B cell (primary cell): ENCODE measurements at regions not wholly inside any gene's neighbourhood (a gene's known extent, or its start where the extent isn't known, plus 50 kb on each side); places are given as distances from the start of the nearest gene placed in this dataset.

ENCODE experiments used
- ATAC-seq: fragments of 200-7000 bp; cut with Tn5 transposase; one replicate; pipeline ENCODE4 v1.10.0; 2021; ENCODE audit warnings: low read depth, mild to moderate bottlenecking, moderate number of reproducible peaks, moderate library complexity
- CTCF ChIA-PET: fragments of 350-600 bp; sonication (Branson Sonifier 250); formaldehyde crosslinking; loops from one replicate; lab custom pipeline; 2021; ENCODE audit warnings: antibody characterized with exemption, inconsistent platforms; lab: Charles Lee
- POLR2A ChIA-PET: fragments of 350-600 bp; sonication (Branson Sonifier 250); formaldehyde crosslinking; loops from one replicate; lab custom pipeline; 2021; ENCODE audit warnings: antibody characterized with exemption; lab: Charles Lee
- DNase-seq: peaks from one replicate; pipeline ENCODE4 v3.0.0; 2013
- H2AFZ ChIP-seq: 2 replicates; pipeline ENCODE4 v1.6.1; 2012; ENCODE audit warnings: mild to moderate bottlenecking, low read depth, low read length; ENCODE audit not compliant: insufficient read depth, poor library complexity, severe bottlenecking
- H3K27ac ChIP-seq, 2 donors: 1 replicate in 1 of 2; 2 replicates in 1 of 2; pipeline ENCODE4 v1.5.1; 2012 to 2013; ENCODE audit warnings: low read length in 2 of 2, mild to moderate bottlenecking in 2 of 2, moderate library complexity in 1 of 2
- H3K27me3 ChIP-seq, 4 experiments: fragments of 200-600 bp in 1 of 4; sonication (generic) in 1 of 4; replicated peaks in 1 of 4; 1 replicate in 2 of 4; 2 replicates in 2 of 4; pipeline versions ENCODE4 v1.6.1 to v1.7.0; 2013 to 2016; ENCODE audit warnings: low read length in 3 of 4, mild to moderate bottlenecking in 2 of 4, mixed read lengths in 1 of 4, moderate library complexity in 1 of 4; ENCODE audit not compliant: insufficient read depth in 4 of 4, control insufficient read depth in 3 of 4; ENCODE audit errors: control extremely low read depth in 1 of 4
- H3K36me3 ChIP-seq, 2 experiments: replicated peaks in 1 of 2; 1 replicate in 1 of 2; 2 replicates in 1 of 2; pipeline versions ENCODE4 v1.6.1 to v1.7.1; 2013; ENCODE audit warnings: low read length in 1 of 2; ENCODE audit not compliant: insufficient read depth in 2 of 2, control insufficient read depth in 1 of 2; ENCODE audit errors: control extremely low read depth in 1 of 2, extremely low read depth in 1 of 2
- H3K4me1 ChIP-seq, 2 donors: fragments of 200-600 bp in 1 of 2; sonication (generic) in 1 of 2; 1 replicate in 1 of 2; 2 replicates in 1 of 2; pipeline versions ENCODE4 v1.5.1 to v1.6.1; 2013 to 2017; ENCODE audit warnings: low read length in 2 of 2; ENCODE audit not compliant: control insufficient read depth in 2 of 2, insufficient read depth in 2 of 2
- H3K4me2 ChIP-seq: replicated peaks from 2 replicates; pipeline ENCODE3; 2012; ENCODE audit warnings: mild to moderate bottlenecking, low read depth, low read length; ENCODE audit not compliant: poor library complexity, severe bottlenecking
- H3K4me3 ChIP-seq, 5 experiments: fragments of 200-600 bp in 1 of 5; sonication (generic) in 1 of 5; 1 replicate in 3 of 5; 2 replicates in 2 of 5; pipeline versions ENCODE4 v1.5.1 to v1.7.0; 2011 to 2016; ENCODE audit warnings: low read length in 4 of 5, mild to moderate bottlenecking in 4 of 5, low read depth in 2 of 5, control low read depth in 1 of 5, moderate library complexity in 1 of 5; ENCODE audit not compliant: insufficient read depth in 1 of 5; ENCODE audit errors: control extremely low read depth in 1 of 5, extremely low read depth in 1 of 5
- H3K79me2 ChIP-seq: fragments of 200-600 bp; sonication (generic); one replicate; pipeline ENCODE4 v1.6.0; 2016; ENCODE audit warnings: low read length; ENCODE audit not compliant: control insufficient read depth, insufficient read depth
- H3K9ac ChIP-seq: fragments of 200-600 bp; sonication (generic); 2 replicates; pipeline ENCODE4 v1.6.1; 2017; ENCODE audit warnings: mild to moderate bottlenecking, low read length, moderate library complexity
- H3K9me3 ChIP-seq, 3 donors: one replicate each; pipeline versions ENCODE4 v1.6.1 to v1.7.1; 2013; ENCODE audit warnings: low read length in 2 of 3; ENCODE audit not compliant: control insufficient read depth in 2 of 3, insufficient read depth in 1 of 3; ENCODE audit errors: control extremely low read depth in 1 of 3
- H4K20me1 ChIP-seq: 2 replicates; pipeline ENCODE4 v1.6.0; 2012; ENCODE audit warnings: mild to moderate bottlenecking, low read length; ENCODE audit not compliant: insufficient read depth, control insufficient read depth, poor library complexity, severe bottlenecking
- H3K27ac Mint-ChIP-seq: one replicate; pipeline ENCODE4 v1.8.0; 2021; ENCODE audit warnings: mixed read lengths
- H3K27me3 Mint-ChIP-seq: one replicate; pipeline ENCODE4 v1.8.0; 2021; ENCODE audit warnings: mixed read lengths
- H3K4me1 Mint-ChIP-seq: one replicate; pipeline ENCODE4 v1.8.0; 2021; ENCODE audit warnings: mixed read lengths
- H3K4me3 Mint-ChIP-seq: one replicate; pipeline ENCODE4 v1.8.0; 2021; ENCODE audit warnings: mixed read lengths
- H3K9me3 Mint-ChIP-seq: one replicate; pipeline ENCODE4 v1.8.0; 2022; ENCODE audit warnings: mixed read lengths; ENCODE audit not compliant: insufficient read depth
- EZH2 ChIP-seq: IDR thresholded peaks from 2 replicates; pipeline ENCODE4 v1.6.1; 2012; ENCODE audit warnings: borderline replicate concordance, low read depth, mild to moderate bottlenecking, moderate library complexity, low read length; ENCODE audit not compliant: insufficient read depth, poor library complexity, severe bottlenecking
- WGBS: methylation state at CpG from one replicate; pipeline ENCODE4 v1.1.5; 2013; ENCODE audit warnings: missing lambda C conversion rate; ENCODE audit not compliant: insufficient coverage; 5-methylcytosine and 5-hydroxymethylcytosine counted together
- intact Hi-C: fragments of 100-400 bp; cut with micrococcal nuclease; formaldehyde crosslinking; loops from one replicate; pipeline ENCODE4 v1.10.0; 2022
- TF ChIP-seq, protein P1 (sequence below): fragments of 200-600 bp; IDR thresholded peaks from one replicate; pipeline ENCODE4 v1.8.0; 2022; ENCODE audit warnings: antibody characterized with exemption, mild to moderate bottlenecking

DNA sequence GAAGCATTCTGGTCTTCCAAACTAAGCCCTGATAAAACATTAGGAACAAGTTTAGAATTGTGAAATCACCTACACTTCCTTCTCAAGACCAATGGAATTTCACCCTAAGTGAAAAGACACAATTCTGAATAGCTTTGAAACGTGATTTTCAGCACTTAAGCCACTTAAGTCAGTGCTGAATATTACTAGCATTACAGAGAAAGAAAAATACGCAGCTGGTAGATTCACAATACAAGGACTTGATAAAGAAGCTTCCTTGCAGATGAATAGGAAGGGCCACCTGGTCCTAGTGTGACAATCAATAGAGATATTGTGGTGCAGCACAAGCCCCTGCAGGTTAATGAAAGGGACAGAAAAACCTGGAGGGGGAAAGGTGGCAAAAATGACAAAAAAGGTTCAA, 353.1 kb upstream of the ALCAM start:
- no peak overlapping the region for H3K9ac ChIP-seq
- no peaks in the 10 kb centered on the region for H3K9me3 ChIP-seq
- Mint-ChIP-seq H3K4me1 (no peaks in the 10 kb centered on the region), H3K9me3 (peaks cover 3% of the 10 kb centered on the region), H3K4me3 (no peak overlapping the region), H3K27ac (no peak overlapping the region), H3K27me3 (no peaks in the 10 kb centered on the region)
- WGBS = no CpG with 5 or more reads among the region's 2 CpGs
- no peaks in the 10 kb centered on the region for H3K36me3 ChIP-seq
- no peak overlapping the region for H3K4me2 ChIP-seq
- no peaks in the 10 kb centered on the region for H3K27me3 ChIP-seq
- H3K27ac ChIP-seq = no peak overlapping the region
- DNase-seq (no peak), ATAC-seq (no peak)
- CTCF ChIA-PET = no interaction called here
- H2AFZ ChIP-seq = no peak overlapping the region
- TF ChIP-seq, protein P1, sequence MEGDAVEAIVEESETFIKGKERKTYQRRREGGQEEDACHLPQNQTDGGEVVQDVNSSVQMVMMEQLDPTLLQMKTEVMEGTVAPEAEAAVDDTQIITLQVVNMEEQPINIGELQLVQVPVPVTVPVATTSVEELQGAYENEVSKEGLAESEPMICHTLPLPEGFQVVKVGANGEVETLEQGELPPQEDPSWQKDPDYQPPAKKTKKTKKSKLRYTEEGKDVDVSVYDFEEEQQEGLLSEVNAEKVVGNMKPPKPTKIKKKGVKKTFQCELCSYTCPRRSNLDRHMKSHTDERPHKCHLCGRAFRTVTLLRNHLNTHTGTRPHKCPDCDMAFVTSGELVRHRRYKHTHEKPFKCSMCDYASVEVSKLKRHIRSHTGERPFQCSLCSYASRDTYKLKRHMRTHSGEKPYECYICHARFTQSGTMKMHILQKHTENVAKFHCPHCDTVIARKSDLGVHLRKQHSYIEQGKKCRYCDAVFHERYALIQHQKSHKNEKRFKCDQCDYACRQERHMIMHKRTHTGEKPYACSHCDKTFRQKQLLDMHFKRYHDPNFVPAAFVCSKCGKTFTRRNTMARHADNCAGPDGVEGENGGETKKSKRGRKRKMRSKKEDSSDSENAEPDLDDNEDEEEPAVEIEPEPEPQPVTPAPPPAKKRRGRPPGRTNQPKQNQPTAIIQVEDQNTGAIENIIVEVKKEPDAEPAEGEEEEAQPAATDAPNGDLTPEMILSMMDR = no peak
- no peak for TF ChIP-seq EZH2
- intact Hi-C loops = no loop called here
- no peak overlapping the region for H3K4me3 ChIP-seq
- H4K20me1 ChIP-seq = no peaks in the 10 kb centered on the region
- H3K4me1 ChIP-seq = no peaks in the 10 kb centered on the region
- H3K79me2 ChIP-seq = no peaks in the 10 kb centered on the region
- POLR2A ChIA-PET = no interaction called here

DNA sequence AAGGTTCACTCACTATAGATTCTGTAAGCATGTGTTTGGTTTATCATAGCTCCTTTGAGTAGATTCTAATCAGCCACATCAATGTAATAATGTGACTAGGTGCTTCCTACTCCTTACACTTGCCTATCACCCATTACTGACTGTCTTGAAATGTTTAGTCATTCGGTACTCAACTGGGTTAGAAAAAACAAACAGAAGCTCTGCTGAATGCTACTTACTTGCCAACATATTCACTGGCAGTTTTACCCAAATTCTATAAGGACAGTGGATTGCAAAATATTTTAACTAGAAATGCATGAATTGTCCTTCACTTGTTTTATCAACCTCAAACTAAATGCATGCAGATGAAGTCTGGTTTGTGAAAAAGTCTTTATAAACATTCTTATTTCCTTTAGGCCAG, 352.1 kb upstream of the ALCAM start:
- intact Hi-C loops = no loop called here
- H3K27ac Mint-ChIP-seq = no peak overlapping the region
- Histone ChIP-seq H2AFZ (no peak overlapping the region), H3K27me3 (no peaks in the 10 kb centered on the region), H3K4me3 (no peak overlapping the region), H4K20me1 (no peaks in the 10 kb centered on the region), H3K27ac (no peak overlapping the region), H3K9ac (no peak overlapping the region), H3K36me3 (no peaks in the 10 kb centered on the region), H3K4me2 (no peak overlapping the region), H3K79me2 (no peaks in the 10 kb centered on the region), H3K4me1 (no peaks in the 10 kb centered on the region), H3K9me3 (no peaks in the 10 kb centered on the region)
- CTCF ChIA-PET = no interaction called here
- peaks cover 2% of the 10 kb centered on the region for H3K9me3 Mint-ChIP-seq
- no CpG with 5 or more reads among the region's 1 CpG for WGBS
- no peak for ATAC-seq
- TF ChIP-seq EZH2 = no peak
- TF ChIP-seq, protein P1 = no peak
- no peak overlapping the region for H3K4me3 Mint-ChIP-seq
- POLR2A ChIA-PET = no interaction called here
- DNase-seq = no peak
- no peaks in the 10 kb centered on the region for H3K27me3 Mint-ChIP-seq
- H3K4me1 Mint-ChIP-seq = no peaks in the 10 kb centered on the region
